GM18909 (cell line): ENCODE measurements at regions not wholly inside any gene's neighbourhood (a gene's known extent, or its start where the extent isn't known, plus 50 kb on each side); places are given as distances from the start of the nearest gene placed in this dataset.
A peak's percentile ranks its signal among the peaks of the same experiment; 100 is the strongest.

Experiments
- ATAC-seq: cut with Tn5 transposase; IDR thresholded peaks from one replicate; pipeline ENCODE4 v1.9.1; 2021; ENCODE audit warnings: mild to moderate bottlenecking; ENCODE audit not compliant: unreplicated experiment, poor library complexity

DNA sequence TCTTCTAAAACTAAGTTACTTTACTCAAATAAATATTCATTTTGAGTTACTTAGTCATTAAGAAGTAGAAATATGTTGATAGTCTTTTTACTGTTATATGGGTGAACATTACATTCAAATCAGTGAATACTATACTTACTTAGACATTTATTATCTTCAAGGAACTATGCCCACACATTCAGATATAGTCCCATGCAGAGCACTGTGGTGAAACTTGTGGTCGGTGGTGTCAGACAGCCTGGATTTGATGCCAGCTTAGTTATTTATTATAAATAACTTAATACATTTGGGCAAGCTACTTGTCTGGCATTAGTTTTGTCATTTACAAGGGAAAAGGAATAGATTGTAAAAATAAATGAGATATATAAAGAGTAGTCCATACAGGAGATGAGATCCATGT is 149.5 kb downstream of the RAP2B start:
- ATAC-seq = no peak

DNA sequence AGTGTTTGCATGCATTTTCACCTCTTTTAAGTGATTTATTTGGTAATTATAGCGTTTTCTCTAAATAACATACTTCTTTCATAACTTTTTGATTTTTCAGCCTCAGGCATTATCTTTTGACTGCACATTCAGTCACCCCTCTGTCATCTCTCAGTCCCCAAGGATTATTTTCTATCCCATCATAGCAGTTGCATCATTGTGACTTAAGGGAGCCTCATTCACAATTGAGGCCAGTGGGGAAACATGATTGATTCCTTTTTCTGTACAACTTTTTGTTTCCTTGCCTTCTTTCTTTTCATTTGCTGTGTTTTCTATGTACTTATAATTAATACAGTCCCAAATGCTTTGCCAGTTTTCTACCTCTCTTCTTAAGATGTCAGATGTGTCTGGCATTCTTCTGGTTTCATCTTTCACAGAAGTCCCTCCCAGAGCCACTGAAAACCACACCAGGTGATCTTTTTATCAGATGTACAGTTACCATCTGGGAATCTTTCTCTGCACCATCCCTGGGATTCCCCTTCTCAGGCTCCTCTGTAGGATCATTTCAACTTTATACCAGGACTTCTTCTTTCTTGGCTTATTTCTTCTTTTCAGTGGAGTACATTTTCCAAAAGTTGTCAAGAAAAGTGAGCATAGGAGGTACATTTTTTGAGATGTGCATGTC is 151.4 kb downstream of the RAP2B start:
- no peak for ATAC-seq

DNA sequence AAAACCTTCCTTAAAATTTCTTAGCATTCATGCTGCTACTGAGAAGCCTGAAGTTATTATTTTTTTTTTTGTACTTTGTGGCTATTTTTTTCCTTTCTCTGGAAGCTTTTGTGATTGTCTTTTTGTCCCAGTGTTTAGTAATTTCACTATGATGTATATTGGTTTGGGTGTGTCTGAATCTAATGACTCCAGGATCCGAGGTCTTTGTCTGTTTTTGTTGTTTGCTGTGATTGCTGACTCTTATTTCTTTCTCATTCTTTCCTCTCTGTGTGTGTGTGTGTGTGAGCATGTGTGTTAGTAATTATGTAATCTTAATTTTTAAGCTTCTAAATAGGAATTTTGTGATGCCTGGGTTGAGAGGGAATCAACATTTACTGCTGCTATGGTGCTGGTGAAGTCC is 152.0 kb downstream of the RAP2B start:
- ATAC-seq = no peak

GRCh38 chr3:153315781-153316180 is 153.8 kb downstream of the RAP2B start:
- ATAC-seq = no peak

- no peak for ATAC-seq
Observed at GRCh38 chr3:153319705-153320554, 157.9 kb downstream of the RAP2B start.

DNA sequence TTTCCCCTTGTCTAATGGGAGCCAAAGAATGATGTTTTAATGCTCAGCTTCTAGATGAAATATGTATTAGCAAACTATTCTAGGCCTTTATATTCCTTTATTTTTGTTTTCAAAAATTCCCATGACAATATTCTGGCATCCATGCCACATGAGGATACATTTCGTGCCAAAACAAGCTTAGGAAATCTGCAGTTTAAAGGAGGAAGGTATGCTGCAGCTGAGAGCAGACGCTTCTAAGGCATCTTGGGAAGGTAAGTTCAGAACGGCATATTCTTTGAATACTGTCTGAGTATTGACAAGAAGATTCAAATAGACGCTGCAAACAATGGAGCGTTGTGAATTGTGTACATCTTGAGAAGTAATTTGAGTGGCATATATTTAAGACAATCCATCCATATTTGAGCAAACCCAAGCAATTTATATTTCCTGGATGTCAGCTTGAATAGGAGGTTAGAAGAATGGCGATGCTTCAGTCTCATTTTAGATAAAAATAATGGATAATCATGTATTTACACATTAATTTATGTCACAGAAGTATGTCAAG is 158.6 kb downstream of the RAP2B start:
- no peak for ATAC-seq

GRCh38 chr3:153328690-153329089 is 166.7 kb downstream of the RAP2B start:
- no peak for ATAC-seq

DNA sequence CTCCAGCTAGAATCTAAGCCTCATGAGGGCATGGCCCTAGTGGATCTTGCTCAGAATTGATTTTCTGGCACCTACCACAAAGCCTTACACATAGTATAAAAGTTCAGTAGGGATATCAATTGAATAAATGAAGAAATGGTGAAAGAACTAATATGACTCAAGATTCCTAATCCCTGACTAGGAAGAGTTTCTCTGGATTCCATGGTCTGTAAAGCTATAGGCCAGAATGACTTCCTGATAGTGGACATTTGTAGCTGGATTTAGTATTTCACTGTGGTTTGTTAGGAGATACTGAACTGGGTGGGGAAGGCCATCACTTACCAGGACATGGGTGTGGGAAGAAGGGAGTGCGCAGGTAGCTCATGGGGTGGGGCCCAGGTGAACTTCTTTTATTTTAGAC is 168.9 kb downstream of the RAP2B start:
- ATAC-seq = no peak

- no peak for ATAC-seq
Observed at GRCh38 chr3:153331676-153332075, 169.7 kb downstream of the RAP2B start.

GRCh38 chr3:153334558-153334957 is 172.5 kb downstream of the RAP2B start:
- ATAC-seq = no peak

DNA sequence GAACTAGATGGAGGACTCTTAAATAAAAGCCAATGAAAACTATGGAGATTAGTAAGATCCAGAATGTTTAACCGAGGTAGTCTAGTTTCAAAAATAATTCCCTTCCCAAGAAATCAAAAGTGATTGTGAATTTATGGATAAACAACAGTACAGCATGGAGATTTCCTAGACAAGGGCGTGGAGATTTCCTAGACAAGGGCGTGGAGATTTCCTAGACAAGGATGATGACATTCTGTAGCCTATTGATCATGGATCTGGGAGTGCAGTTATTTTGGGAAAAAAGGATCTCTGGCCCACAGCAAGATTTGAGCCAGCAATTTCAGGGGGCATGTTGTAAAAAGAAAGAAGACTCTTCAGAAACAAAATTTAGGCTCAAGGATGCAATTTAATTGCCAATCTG is 175.3 kb downstream of the RAP2B start:
- ATAC-seq = no peak

DNA sequence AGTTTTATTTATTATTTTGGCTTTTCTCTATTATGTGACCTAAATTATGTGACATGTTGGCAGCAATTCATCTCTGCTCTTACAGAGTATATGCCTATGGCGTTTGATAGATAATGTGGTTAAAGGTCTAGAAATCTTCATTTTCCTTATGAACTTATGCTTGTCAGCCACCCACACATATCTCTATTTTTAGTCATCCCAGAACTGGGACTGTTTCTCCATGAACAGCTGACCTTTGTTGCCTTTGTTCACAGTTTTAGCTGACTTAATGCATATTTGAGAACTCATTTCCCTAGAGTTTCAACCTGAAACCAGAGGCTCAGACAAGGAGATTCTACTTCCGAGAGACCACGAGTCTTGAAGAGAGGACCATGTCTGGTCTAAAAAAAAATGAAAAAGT is 176.5 kb downstream of the RAP2B start:
- no peak for ATAC-seq

GRCh38 chr3:153339065-153339464 is 177.0 kb downstream of the RAP2B start:
- no peak for ATAC-seq

- no peak for ATAC-seq
Observed at GRCh38 chr3:153343988-153344782, 182.2 kb downstream of the RAP2B start.

DNA sequence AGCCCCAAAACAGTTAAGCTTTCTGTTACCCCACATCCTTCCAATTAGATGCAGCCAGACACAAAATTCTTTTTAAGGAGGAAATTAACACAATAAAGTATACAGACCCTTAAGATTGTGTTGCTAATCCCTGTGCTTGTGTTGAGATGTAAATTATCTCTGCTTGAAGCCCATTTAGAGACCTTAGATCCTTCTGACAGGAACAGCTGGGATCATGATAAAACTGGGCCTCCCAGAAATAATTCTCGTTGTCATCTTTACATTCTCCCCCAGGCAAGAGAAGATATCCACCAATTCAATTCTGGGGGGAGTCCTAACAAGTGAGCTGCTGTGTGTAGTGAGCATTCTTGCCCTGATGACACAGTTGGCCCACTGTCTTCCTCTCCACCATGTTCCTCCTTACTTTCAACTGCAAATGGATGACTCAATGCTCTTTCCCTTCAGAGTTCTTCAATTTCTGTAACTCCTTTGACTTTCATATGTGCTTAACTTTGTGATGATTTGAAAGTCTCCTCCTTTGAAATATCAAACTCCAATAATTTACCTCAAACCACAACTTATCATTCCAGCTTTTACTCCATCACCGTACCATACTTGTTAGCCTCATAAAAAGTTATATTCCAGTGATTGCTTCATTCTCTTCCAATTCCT is 186.6 kb downstream of the RAP2B start:
- ATAC-seq = no peak

DNA sequence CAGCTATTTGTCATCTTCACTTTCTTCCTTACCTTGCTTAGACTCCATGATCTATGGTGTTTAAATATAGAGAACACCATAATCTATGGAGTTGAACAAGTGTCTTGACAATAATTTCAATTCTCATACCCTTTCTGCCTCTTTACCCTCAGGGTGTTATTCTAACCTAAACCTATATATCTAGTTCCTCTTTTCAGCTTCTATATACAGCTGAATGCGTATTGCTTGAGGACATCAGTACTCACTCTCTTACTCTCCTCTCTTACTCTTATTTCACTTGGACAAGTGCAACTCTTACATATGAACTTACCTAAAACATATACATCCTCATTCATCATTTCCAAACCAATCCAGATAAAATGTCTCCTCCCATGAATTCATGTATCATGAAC is 187.1 kb downstream of the RAP2B start:
- peak; percentile 47 for ATAC-seq

DNA sequence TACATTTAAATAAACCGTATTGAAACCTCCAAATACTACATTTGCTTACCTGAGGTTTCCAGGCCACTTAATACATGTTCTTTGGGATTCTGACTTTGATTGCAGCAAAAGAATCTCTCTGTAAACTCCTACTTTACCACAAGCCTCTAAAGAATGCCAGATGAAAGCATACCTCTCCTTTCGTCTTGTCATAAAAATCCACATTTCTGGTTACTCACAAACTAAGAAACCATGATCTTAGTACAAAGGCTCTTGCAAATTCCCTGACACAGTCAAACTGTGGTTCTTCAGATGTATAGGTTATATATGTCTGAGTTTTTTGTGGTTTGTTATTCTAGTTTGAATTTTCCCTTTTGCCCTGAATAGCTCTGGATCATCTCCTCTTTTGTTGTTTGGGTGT is 188.4 kb downstream of the RAP2B start:
- no peak for ATAC-seq

- no peak for ATAC-seq
Observed at GRCh38 chr3:153354641-153355040, 192.6 kb downstream of the RAP2B start.

- no peak for ATAC-seq
Observed at GRCh38 chr3:153355559-153355958, 193.5 kb downstream of the RAP2B start.

GRCh38 chr3:153356908-153357307 is 194.9 kb downstream of the RAP2B start:
- no peak for ATAC-seq
